ENCODE measurements at regions not wholly inside any gene's neighbourhood (a gene's known extent, or its start where the extent isn't known, plus 50 kb on each side); places are given as distances from the start of the nearest gene placed in this dataset.

DNA sequence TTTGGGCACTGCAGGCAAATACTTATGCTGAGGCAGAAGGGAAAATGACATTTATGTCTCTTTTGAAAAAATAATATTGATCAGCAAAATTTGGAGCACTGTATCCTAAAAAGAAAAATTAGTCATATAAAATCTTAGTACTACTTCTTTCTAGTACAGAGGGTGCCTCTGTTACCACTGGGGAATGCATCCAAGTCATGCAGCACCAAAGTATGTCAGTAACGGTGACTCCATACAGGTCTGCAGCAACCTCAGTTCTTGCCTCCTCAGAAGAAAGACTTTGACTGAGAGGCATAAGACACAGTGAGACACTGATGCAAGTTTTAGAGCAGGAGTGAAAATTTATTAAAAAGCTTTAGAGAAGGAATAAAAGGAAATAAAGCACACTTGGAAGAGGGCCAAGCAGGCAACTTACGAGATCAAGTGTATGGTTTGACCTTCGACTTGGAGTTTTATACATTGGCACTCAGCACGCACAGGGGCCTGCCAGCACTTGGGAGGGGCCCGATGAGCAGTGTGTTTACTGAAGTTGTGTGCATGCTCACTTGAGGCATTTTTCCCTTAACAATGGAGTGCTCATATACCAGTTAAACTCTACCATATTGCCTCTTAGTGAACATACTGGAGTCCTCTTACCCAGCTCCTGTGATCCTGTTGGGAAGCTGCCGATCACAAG is 1244.8 kb downstream of the EPHA7 start:
- no peak for TF ChIP-seq POLR2AphosphoS5 (IDR thresholded peaks at IDR 0.05; ENCODE audit: low read depth, low read length)
- no peak for TF ChIP-seq TAF1 (IDR thresholded peaks at IDR 0.05; ENCODE audit: borderline replicate concordance, low read depth, low read length)
- no peak for TF ChIP-seq POLR2A (IDR thresholded peaks at IDR 0.05; ENCODE audit: low read depth, low read length)
